Adrenal gland (tissue), 5 donors: ENCODE measurements at regions not wholly inside any gene's neighbourhood (a gene's known extent, or its start where the extent isn't known, plus 50 kb on each side); places are given as distances from the start of the nearest gene placed in this dataset.

Experiments used
- CTCF ChIP-seq, 6 experiments: fragments of 450-650 bp in 4 of 6; fragments of 200-600 bp in 2 of 6; sonication (generic) in 1 of 6; IDR thresholded peaks; 1 replicate in 5 of 6; 2 replicates in 1 of 6; pipeline versions ENCODE4 v1.5.1 to v1.8.0; 2016 to 2021; ENCODE audit warnings: antibody characterized with exemption in 6 of 6, mild to moderate bottlenecking in 2 of 6, moderate library complexity in 1 of 6
- POLR2A ChIP-seq, 2 donors: fragments of 450-650 bp; IDR thresholded peaks; one replicate each; pipeline ENCODE4 v1.6.1; 2017; ENCODE audit warnings: antibody characterized with exemption in 2 of 2, mild to moderate bottlenecking in 2 of 2, moderate library complexity in 1 of 2
- donor health status: DM: no; HTN: no; CAD: no.

- no peak for TF ChIP-seq CTCF (IDR thresholded peaks at IDR 0.05)
- TF ChIP-seq POLR2A (IDR thresholded peaks at IDR 0.05), result no peak
These were observed 63.6 kb upstream of the KLF12 start for GRCh38 chr13:74197677-74198429.
